ENCODE measurements at regions not wholly inside any gene's neighbourhood (a gene's known extent, or its start where the extent isn't known, plus 50 kb on each side); places are given as distances from the start of the nearest gene placed in this dataset.

- no peak for TF ChIP-seq CTCF (IDR thresholded peaks at IDR 0.05)
- no peak for TF ChIP-seq EP300 (IDR thresholded peaks at IDR 0.05)
Measured at GRCh38 chr22:45083659-45084305, 74.0 kb upstream of the PHF21B start.

Measured in sigmoid colon (tissue), 4 donors.